Astrocyte of the spinal cord (primary cell): ENCODE measurements at regions not wholly inside any gene's neighbourhood (a gene's known extent, or its start where the extent isn't known, plus 50 kb on each side); places are given as distances from the start of the nearest gene placed in this dataset.

Experiments
- DNase-seq: peaks from one replicate; pipeline ENCODE4 v3.0.0; 2011; ENCODE audit warnings: low read depth, low spot score
- H3K4me3 ChIP-seq: 2 replicates; pipeline ENCODE4 v1.5.1; 2011; ENCODE audit warnings: low read depth, mild to moderate bottlenecking, low read length, moderate library complexity
- CTCF ChIP-seq: IDR thresholded peaks from 2 replicates; pipeline ENCODE4 v1.5.1; 2012; ENCODE audit warnings: low read depth, mild to moderate bottlenecking, low read length, inconsistent platforms
- in situ Hi-C: cut with HindIII; loops from 2 replicates; pipeline ENCODE4 v1.10.0; 2017; ENCODE audit warnings: low sequenced_read_pairs

- no peak for TF ChIP-seq CTCF
- in situ Hi-C loops, result no loop called here
- DNase-seq, result no peak
- H3K4me3 ChIP-seq, result no peak overlapping the region
Observed at GRCh38 chr2:19461504-19462255, 103.3 kb upstream of the OSR1 start.

GRCh38 chr2:19460761-19461160 is 102.3 kb upstream of the OSR1 start:
- in situ Hi-C loops, result no loop called here
- H3K4me3 ChIP-seq, result no peak overlapping the region
- TF ChIP-seq CTCF, result no peak
- DNase-seq, result no peak

DNA sequence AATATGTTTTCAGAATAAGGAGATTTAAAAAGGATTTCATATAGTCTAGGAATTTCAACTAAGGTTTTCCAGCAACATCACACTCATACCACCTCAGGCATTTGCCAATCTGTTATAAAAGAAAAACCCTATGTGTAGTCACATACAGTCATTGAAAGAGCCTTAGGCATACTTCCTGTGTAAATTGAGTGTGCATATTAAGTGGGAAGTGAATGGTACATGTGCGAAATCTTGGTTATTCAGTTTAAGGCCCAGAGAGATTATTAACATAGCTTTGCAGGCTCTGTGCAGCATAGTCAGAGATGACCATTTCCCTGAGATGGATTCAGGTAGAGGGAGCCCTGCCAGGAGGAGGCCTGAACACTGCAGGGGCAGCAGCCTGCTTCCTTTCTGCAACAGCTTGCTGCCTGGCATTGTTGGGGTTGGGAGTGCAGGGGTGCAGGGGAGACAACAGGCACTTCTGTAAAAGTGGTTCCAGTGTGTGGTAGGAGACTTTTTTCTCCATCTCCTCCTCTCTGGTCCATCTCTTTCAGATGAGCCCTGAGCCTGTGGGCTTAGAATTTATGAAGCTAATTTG is 100.1 kb upstream of the OSR1 start:
- no peak for TF ChIP-seq CTCF
- H3K4me3 ChIP-seq, result no peak overlapping the region
- in situ Hi-C loops, result no loop called here
- no peak for DNase-seq

- TF ChIP-seq CTCF, result no peak
- no peak overlapping the region for H3K4me3 ChIP-seq
- in situ Hi-C loops, result no loop called here
- DNase-seq, result no peak
Observed at GRCh38 chr2:19457809-19458208, 99.4 kb upstream of the OSR1 start.

DNA sequence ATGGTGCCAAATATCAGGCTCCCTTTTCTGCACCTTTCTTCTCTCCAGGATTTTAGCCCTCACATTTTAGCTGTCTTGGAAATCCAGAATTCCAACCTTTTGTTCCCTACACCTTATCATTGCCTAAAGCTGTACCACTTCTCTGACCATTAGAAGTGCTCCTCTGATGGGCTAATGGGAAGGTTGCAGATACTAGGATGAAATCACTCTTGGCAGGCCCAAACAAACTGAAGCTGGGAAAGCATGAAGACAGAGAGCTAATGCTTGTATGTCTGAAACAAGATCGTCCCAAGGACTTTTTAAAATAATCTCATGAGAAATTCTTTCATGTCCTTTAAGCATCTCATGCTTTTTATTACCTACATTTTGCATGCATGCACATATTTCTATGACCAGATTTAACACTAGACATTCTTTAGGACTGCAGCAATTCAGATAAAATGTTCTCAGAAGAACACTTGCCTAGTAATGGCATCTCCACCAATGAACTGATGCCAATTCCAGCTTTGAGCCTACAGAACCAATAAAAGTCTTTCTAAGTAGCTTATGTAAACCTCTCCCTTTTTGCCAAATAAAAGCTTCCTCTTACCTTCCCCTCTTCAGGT is 98.4 kb upstream of the OSR1 start:
- in situ Hi-C loops, result no loop called here
- TF ChIP-seq CTCF, result no peak
- DNase-seq, result no peak
- no peak overlapping the region for H3K4me3 ChIP-seq

DNA sequence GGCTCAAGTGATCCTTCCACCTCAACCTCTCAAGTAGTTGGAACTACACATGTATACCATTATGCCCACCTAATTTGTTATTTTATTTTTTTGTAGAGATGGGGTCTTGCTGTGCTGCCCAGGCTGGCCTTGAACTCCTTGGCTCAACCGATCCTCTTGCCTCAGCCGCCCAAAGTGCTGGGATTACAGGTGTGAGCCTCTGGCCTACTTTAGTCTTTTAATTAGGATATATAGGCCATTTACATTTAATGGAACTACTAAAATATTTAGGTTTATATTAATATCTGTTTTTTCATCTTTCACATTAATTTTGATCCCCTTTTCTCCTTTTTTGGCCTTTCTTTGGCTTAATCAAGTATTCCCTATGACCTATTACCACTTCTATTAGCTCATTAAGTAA is 95.7 kb upstream of the OSR1 start:
- no peak for DNase-seq
- in situ Hi-C loops, result no loop called here
- no peak for TF ChIP-seq CTCF
- no peak overlapping the region for H3K4me3 ChIP-seq
